ENCODE measurements at regions not wholly inside any gene's neighbourhood (a gene's known extent, or its start where the extent isn't known, plus 50 kb on each side); places are given as distances from the start of the nearest gene placed in this dataset.

GRCh38 chr21:32915099-32915498, 110.6 kb upstream of the OLIG2 start:
- TF ChIP-seq EZH2 (IDR thresholded peaks at IDR 0.05; ENCODE audit: insufficient read depth, poor library complexity, severe bottlenecking) (no peak), EZH2phosphoT487 (IDR thresholded peaks at IDR 0.05; ENCODE audit: insufficient read depth, low read depth) (no peak)
